ENCODE measurements at regions not wholly inside any gene's neighbourhood (a gene's known extent, or its start where the extent isn't known, plus 50 kb on each side); places are given as distances from the start of the nearest gene placed in this dataset.

- TF ChIP-seq CTCF (IDR thresholded peaks at IDR 0.05; ENCODE audit: extremely low read depth in 1 of 2, insufficient read depth in 1 of 2, low read depth in 1 of 2, low read length in 2 of 2) (no peak), POLR2AphosphoS5 (IDR thresholded peaks at IDR 0.05; ENCODE audit: insufficient read depth, low read depth, low read length) (no peak)
Measured at GRCh38 chr18:46334868-46335281, 230.7 kb downstream of the HAUS1 start.
